GM18508 (cell line): ENCODE measurements at regions not wholly inside any gene's neighbourhood (a gene's known extent, or its start where the extent isn't known, plus 50 kb on each side); places are given as distances from the start of the nearest gene placed in this dataset.

Source experiments
- ATAC-seq: cut with Tn5 transposase; IDR thresholded peaks from one replicate; pipeline ENCODE4 v1.9.1; 2021; ENCODE audit warnings: moderate number of reproducible peaks; ENCODE audit not compliant: insufficient read depth, unreplicated experiment

GRCh38 chr4:153943738-153944415 lies 155.0 kb upstream of the SFRP2 start:
- no peak for ATAC-seq

- ATAC-seq = no peak
Measured at GRCh38 chr4:153940916-153941315, 152.0 kb upstream of the SFRP2 start.

GRCh38 chr4:153939570-153939969 lies 150.7 kb upstream of the SFRP2 start:
- ATAC-seq = no peak

GRCh38 chr4:153938994-153939393 lies 150.1 kb upstream of the SFRP2 start:
- no peak for ATAC-seq

- no peak for ATAC-seq
Measured at GRCh38 chr4:153937289-153937688, 148.4 kb upstream of the SFRP2 start.

GRCh38 chr4:153936121-153936520 lies 147.2 kb upstream of the SFRP2 start:
- no peak for ATAC-seq

- no peak for ATAC-seq
Measured at GRCh38 chr4:153934688-153935017, 145.8 kb upstream of the SFRP2 start.

GRCh38 chr4:153933915-153934687 lies 145.2 kb upstream of the SFRP2 start:
- ATAC-seq = no peak

- no peak for ATAC-seq
Measured at GRCh38 chr4:153931804-153932203, 142.9 kb upstream of the SFRP2 start.

GRCh38 chr4:153929675-153930074 lies 140.8 kb upstream of the SFRP2 start:
- ATAC-seq = no peak

GRCh38 chr4:153927451-153927850 lies 138.6 kb upstream of the SFRP2 start:
- ATAC-seq = no peak

GRCh38 chr4:153922148-153922547 lies 133.3 kb upstream of the SFRP2 start:
- no peak for ATAC-seq

- ATAC-seq = no peak
Measured at GRCh38 chr4:153919667-153920066, 130.8 kb upstream of the SFRP2 start.

- ATAC-seq = peak; percentile 96
Measured at GRCh38 chr4:153916273-153916755, 127.4 kb upstream of the SFRP2 start.

- ATAC-seq = no peak
Measured at GRCh38 chr4:153912301-153912700, 123.4 kb upstream of the SFRP2 start.

- ATAC-seq = no peak
Measured at GRCh38 chr4:153909672-153910071, 120.8 kb upstream of the SFRP2 start.

- no peak for ATAC-seq
Measured at GRCh38 chr4:153906231-153906630, 117.3 kb upstream of the SFRP2 start.

GRCh38 chr4:153905231-153905630 lies 116.3 kb upstream of the SFRP2 start:
- no peak for ATAC-seq

GRCh38 chr4:153904011-153904410 lies 115.1 kb upstream of the SFRP2 start:
- no peak for ATAC-seq

- ATAC-seq = no peak
Measured at GRCh38 chr4:153901220-153901619, 112.3 kb upstream of the SFRP2 start.

- no peak for ATAC-seq
Measured at GRCh38 chr4:153900426-153900825, 111.5 kb upstream of the SFRP2 start.

GRCh38 chr4:153890761-153891160 lies 101.9 kb upstream of the SFRP2 start:
- no peak for ATAC-seq
